ENCODE measurements at regions not wholly inside any gene's neighbourhood (a gene's known extent, or its start where the extent isn't known, plus 50 kb on each side); places are given as distances from the start of the nearest gene placed in this dataset.

DNA sequence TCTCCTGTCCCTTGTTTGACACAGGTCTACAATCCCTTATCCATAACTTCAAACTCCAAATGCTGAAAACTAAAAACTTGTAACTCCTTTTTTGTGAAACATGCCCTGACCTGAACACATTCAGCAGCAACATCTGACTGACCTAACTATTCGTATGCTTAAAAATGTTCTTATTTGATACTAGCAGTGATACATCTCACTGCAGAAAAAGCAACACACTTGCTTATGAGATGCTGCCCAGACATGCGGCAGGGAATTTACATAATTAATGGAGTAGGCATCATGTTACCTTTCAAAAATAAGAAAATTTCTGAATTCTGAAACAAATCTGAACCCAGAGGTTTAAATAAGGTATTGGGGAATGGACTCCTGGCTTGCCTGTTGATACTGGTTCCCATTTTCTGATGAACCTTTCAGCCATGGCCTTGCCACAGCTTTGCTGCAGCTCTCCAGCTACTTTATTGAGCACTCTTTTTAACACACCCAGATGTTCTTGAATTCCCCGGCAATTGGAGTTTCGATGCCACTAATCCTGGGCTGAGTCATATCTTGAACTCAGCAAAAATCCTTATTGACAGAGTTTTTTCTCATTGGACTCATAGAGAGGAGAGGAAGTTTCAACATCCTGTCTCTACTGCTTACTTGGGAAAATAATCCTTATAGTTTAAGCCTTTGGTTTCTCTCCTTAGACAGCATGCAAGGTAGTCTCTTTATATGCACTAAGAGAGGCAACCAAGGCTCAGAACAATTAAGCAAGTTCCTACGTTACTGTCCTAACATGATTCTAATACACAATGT is 296.6 kb upstream of the LMCD1 start:
- DNase-seq = no peak

DNA sequence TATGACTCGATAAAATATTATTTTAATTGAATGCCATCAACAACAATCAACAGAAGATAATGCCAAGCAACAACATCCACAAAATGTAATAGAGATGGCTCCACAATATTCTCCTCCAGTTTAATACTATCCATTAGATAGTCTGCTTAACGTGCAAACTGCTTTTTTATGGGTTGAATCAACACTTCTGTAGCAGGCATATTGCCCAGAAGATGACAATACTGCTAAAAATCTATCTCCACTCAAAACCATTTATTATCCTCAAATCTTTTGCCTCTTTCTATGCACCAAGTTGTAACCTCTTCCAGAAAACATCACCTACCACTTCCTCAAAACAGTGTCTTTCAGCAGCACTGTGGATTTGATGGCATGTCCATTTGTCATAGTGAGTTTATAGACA is 295.7 kb upstream of the LMCD1 start:
- no peak for DNase-seq

DNA sequence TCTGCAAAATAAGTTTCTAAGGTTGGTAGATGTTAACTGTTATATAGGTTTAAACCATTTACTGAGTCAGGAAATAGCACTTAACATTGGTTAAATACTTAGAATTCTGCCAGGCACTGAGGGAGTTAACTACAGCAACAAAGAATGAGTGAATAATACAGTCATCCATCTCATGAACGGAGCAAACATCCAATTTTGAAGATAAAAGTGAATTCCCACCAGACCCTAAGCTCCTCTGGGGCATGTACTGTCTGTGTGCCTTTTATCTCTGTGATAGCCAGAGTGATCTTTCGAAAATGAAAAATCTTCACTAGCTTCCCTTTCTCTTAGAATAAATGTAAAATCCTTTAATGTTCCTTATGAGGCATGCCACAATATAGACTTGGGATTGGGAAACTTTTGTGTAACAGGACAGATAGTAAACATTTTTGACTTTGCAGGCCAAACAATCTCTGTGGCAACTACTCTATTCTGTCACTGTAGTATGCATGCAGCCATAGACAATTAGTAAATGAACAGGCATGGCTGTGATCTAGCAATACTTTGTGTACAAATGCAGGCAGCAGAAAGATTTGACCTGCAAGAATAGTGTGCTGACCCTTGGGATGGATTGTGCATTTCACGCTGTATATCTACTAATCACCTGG is 294.5 kb upstream of the LMCD1 start:
- no peak for DNase-seq

DNA sequence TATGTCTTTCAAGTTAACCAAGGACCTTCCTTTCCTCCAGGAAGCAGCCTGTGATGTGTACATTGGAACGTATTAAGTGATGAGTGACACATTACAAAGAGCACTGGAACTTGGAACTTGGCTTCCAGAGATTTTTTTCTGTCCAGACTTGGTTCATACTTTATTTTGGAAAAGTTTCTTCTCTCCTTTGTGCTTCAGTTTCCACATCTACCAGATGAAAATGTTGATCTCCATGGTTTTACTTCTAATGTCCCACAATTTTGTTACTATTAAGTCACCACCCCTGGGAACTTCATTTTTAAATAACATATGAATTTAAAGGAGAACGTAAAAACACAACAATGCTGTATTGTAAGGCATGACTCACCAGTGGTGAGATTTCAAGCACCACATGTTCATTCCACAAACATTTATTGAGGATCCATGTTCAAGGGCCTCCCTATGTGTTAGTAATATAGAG is 290.7 kb upstream of the LMCD1 start:
- no peak for DNase-seq

DNA sequence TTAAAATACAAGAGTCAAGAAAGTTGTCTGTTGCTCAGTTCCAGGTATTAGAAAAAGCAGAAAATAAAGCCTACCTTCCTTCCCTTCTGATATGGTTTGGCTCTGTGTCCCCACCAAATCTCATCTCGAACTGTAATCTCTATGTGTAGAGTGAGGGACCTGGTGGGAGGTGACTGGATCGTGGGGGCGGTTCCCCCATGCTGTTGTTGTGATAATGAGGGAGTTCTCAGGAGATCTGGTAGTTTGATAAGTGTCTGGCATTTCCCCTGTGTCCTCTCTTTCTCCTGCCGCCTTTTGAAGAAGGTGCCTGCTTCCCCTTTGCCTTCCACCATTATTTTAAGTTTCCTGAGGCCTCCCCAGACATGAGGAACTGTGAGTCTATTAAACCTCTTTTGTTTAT is 288.8 kb upstream of the LMCD1 start:
- DNase-seq = no peak

DNA sequence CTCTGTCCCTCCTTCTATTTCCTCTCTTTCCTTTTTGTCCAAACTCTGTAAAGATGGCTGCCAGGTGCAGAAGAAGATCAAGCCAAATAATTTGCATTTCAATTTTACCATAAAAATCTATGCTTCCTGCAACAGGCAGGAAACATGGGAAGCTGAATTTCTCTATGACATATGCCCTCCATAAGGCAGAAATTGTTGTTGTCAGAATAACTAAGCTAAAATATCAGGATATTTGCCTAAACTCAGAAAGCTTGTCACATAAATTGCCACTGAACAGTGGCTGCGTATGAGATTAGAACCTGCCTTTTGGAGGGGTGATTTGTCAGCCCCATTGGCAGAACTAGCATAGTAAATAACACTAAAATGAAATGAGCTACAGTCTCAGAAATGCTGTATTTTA is 288.3 kb upstream of the LMCD1 start:
- DNase-seq = no peak

DNA sequence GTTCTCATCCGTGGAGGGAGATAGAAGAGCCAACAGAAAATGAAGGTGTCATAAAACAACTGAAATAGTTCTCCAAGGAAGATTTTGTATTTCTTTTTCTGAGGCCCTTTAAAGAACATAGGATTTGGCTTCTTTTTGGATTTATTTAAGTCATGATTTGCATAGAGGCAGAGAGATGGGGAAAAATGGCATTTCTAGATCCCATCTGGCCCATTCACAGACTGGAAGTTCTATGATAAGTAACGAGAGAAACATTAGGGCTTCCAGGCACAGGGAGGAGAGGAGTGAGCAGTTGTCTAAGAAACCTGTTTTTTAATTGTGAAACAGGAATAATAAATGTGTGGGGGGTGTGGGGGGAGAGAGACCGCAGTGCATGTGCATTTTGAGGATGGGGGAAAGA is 285.8 kb upstream of the LMCD1 start:
- no peak for DNase-seq

DNA sequence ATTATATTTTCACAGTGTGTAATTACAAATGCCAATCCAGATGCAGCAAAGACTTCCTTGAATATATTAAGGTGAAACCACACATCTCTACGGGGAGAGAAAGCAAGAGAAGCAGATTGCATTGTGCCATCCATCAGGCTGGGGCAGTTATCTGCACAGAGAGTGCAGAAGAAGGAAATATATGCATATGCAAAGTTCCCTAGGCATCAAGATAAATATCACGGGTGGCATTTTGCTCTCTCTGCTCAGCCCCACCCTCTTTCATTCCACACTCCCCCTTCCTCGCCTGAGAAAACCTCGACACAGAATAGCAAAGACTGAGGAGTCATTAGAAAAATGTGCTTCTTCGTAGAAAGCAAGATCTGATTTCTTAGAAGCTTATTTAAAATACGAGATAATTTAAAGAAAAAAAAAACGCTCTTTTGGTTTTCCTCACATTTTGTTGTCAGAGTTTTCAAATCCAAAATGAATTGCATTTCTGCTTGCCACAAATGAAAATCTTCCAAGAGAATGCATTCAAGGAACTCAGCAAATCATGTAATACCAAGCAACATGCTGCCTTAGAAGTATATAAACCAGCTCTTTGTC is 283.2 kb upstream of the LMCD1 start:
- DNase-seq = no peak

DNA sequence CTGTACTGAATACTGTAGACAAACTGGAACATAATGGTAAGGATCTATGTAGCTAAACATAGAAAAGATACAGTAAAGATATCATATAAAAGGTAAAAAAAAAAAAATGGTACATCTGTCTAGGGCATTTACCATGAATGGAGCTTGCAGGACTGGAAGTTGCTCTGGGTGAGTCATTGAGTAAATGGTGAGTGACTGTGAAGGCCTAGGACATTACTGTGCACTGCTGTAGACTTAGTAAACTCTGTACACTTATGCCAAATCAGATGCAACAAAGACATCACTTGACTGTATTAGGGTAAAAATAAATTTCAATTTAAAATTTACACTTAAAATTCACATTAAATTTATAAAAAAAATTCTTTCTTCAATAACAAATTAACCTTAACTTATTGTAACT is 281.3 kb upstream of the LMCD1 start:
- no peak for DNase-seq

DNA sequence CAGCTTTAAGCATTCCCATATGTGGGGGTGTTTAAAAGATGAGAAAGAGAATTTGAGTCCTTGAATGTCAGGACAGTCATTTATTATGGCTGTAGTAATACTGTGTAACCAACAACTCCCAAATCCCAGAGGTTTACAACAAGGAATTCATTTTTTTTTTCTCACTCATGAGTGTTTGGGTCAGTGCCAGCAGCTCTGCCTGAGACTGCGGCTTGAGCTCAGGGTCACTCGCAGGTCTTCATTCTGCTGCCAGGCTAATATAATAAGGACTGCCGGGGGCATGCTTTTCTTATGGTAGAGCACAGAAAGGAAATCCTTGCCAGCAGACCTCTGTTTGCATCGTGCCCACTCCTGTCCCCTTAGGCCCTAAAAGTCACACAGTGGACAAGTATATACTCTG is 277.9 kb upstream of the LMCD1 start:
- DNase-seq = no peak

DNA sequence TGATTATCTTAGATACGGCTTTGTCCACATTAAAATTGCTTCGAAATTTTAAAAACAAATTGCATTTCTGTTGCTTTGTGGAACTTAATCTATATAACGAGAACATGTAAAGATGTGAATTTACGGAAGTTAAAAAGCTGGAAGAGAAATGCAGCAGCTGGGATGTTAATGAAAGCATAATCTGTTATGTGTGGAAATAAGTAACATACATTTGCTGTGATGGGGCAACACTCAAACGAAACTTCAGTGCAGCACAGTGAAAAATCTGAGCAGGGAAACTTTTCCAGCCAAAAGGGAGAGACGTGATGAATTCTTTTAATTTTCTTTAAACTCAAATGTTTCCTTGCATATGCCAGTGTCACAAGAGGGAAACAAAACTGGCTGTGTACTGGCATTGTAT is 276.7 kb upstream of the LMCD1 start:
- no peak for DNase-seq

DNA sequence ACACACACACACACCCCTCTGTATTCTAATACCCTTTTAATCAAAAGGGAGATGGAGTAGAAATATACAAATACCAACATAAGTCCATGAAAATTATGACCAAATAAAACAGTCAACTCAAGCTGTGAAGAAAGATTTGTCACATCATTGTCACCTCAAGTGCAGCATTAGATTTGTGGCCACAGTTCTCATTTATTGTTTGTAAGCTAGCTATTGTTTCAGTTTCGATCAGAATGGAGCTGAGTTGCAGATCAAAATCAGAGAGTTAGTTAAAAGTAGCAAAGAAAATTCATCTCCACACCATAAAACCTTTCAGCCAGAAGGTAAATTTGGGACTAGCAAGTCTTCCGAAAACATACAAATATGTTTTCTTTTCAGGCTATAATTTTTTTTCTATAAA is 267.7 kb upstream of the LMCD1 start:
- no peak for DNase-seq

DNA sequence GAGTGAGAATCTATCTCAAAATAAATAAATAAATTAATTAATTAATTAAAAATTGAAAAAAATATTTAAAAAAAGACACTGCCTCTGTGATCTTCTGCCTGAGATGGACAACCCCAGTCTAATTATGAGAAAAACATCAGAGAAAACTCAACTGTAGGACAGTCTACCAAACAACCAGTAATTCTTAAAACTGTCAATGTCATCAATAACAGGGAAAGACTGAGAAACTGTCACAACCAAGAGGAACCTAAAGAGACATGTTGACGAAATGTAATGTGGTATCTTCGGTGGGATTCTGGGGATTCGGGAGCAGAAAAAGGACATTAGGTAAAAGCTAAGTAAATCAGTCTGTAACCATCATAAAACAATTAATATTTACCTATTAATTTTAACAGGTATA is 265.4 kb upstream of the LMCD1 start:
- DNase-seq = no peak

DNA sequence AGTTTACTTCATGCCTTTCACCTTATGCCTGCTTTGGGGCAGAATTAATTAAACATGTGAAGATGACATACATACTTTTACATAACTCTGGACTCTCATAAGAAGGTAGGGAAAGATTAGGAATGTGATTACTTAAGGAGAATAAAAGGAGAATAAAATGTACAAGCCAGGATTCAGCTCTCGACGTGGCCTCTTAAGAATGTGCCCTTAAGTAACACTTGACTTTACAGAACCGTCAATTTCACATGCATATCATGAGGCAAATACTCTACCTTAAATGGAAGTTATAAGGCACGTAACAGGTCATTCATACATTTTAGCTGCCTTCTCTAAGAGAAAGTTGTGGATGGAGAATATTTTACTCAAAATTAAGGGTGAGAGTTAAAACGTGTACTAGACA is 263.7 kb upstream of the LMCD1 start:
- no peak for DNase-seq

DNA sequence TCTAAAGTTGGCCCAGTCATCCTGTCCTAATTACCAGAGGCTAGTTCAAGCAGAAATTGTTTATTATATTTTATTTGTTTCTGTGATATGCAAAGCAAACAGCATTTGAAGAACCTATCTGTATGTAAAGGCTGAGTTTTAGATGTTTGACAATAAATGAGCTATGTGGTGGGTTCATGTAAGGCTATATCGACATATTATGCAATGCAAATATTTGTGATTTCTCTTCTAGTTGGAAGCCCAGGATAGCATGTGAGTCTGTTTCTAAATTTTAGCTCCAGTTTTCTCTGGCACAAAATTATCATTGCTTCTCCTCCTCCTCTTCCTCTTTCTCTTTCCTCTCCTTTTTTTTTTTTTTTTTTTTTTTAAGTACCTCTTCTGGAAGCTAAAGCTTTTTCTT is 263.2 kb upstream of the LMCD1 start:
- DNase-seq = no peak

DNA sequence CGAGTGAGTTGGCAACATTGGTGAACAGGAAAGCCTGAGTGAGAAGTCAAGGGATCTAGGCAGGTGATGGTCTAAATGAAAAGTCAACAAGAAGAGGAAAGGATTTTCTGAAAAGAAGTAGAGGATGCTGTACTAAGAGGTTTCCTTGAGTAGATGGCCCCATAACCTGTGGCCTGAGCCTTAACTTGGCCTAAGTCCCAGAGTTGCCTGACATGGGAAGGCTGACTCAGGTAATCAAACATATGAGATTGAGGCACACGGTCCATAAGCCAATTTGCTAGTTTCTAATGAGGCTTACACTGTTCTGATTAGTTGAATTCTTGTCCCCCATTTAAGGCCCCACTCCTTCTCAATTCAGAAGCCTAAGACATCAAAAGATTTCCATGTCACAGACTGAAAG is 262.5 kb upstream of the LMCD1 start:
- DNase-seq = no peak

DNA sequence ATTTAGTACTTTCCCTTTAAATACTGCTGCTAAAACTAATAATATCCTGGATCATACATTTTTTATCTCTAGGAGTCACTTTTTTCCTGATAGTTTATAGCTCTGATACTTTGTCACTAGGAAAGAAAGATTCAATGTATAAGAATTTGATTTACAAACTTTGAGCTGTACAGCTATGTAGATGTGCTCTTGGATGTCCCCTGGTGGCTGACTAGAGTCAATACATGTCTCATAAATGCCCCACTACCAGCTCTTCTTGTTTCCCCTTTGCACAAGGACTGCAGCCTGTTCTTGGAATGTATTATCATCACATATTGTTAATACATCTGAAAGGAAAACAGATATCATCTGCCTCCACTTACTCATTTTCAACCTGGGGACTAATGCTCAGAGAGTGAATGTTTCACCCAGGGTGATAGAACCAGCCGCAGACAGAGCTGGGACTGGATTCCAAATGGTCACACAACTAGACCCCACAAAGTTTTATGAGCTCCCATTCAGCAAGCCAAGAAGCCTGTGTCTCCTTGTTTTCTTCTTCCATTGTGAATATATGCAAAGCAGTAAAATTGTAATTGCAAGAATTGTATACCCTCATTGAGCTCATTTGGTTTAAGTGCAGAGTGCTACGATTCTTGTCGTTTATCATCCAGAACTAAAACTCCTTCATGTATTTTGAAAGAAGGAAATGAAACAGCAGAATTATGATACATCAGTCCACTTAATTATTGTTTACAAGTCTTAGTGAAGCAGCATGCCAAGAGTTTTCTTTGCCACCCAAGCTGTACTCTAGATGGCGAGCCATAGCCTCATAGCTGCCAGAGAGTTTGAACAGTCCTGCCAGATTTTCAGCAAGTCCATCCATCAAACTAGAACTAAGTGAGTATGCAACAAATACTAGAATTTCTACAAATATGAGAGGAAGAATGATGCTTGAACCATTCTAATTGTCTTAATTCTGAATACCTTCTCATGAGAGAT is 261.6 kb upstream of the LMCD1 start:
- DNase-seq = no peak

DNA sequence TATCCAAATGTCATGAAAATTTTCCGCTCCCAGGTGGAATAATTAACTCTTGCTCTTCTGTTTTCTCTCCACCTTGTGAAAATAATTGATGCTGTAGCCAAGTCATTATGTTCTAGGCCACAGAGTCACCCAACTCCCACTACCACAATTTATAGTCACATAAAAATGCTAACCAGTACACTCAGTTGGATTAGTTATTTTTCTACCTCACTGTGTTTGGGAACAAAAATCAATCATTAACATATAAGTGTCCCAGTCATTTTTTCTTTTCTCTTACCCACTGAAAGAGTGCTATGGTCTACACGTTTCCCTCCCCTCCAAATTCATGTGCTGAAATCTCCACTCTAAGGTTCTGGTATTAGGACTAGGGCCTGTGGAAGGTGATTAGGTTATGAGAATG is 255.6 kb upstream of the LMCD1 start:
- DNase-seq = no peak

DNA sequence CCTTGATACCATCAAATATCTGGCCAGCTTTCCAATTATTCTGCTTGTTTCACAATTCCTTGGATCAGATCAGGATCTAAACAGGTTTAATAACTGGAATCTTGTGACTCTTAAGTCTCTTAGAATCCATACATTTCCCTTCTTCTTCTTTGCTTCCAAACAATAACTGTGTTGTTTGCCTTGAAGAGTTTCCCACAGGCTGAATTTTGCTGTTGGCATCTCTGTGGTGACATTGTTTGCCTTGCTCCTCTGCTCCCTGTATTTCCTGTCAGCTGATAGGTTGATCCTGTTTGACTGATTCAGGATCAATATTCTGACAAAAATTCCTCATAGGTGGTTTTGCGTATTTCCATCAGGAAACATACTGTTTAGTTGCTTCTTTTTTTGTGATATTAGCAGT is 248.4 kb upstream of the LMCD1 start:
- DNase-seq = no peak

DNA sequence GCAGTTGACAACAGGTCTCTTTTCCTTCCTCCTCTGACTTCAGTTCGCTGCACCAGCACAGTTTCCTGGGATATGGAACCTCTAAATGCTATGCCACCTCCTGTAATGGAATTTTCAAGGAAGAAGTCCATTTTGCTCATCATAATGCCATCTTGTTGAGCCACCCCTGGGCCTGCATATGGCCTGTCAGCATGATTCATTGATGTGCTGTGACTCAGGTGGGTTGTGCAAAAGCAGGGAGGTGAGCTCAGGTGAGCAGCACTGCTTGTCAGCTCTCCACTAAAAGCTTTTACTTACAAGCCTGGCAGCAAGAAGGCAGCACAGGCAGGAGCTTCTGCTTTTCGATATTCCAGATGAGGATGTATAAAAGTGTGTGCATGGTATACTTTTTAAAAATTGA is 247.1 kb upstream of the LMCD1 start:
- no peak for DNase-seq

DNA sequence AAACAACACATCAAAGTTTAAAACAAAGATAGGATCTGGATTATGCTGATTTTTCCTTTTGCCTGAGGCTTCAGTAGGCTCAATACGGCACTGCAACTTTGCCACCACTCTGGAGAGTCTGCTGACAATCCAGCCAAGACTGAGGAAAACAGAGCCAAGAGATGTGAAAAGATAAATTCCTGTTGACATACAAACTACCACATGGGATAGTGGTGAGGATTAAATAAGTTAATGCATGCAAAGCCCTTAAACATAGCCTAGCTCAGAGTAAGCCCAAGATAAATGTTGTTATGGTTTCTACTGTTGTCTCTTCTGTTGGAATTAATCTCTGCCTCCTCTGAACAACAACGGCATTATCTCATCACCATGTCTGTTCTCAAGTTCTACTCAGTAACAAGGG is 245.9 kb upstream of the LMCD1 start:
- DNase-seq = no peak

DNA sequence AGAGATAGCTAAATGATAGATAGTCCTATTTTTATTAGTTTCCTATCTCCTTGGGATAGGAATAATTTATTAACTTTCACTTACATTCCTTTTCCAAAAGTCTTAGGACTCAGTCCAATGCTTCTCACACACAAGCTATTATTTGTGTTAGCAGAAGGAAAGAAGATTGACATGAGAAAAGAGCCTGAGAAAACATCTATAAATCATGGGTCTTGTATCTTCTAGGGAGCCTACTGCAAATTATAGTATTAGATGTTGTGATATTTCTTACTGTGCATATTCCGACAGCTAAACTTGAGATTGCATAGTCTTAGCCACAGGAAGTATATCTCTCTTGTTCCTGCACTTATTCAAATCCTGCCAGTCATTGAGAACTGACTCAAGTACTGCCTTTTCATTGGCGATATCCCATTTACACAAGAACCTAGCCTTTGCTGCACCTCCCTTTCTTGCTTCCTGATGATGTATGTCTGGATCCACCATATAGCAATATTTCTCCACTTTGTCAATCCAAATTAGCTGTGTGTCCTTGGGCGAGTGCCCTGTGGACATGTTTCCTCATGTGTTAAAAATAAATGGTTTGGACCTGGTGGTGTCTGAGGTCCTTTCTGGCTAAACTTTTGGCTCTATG is 245.1 kb upstream of the LMCD1 start:
- no peak for DNase-seq

DNA sequence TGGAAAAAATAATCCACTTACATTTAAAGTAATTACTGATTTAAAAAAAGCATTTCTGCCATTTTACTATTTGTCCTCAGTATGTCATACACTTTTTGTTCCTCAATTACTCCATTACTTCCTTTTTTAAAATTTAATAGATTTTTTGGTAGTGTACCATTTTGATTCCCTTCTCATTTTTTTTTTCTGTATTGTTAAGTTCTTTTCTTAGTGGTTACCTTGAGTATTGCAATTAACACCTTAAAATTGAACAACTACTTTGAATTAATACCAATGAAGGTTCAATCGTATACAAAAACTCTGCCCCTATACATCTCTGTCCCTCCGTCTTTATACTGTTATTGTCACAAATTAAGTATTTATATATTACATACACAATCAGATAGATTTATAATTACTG is 240.6 kb upstream of the LMCD1 start:
- no peak for DNase-seq
